M059J (cell line): ENCODE measurements at regions not wholly inside any gene's neighbourhood (a gene's known extent, or its start where the extent isn't known, plus 50 kb on each side); places are given as distances from the start of the nearest gene placed in this dataset.

Experiments
- DNase-seq: peaks from one replicate; pipeline ENCODE4 v3.0.0-alpha.2; 2012; ENCODE audit warnings: low read depth

DNA sequence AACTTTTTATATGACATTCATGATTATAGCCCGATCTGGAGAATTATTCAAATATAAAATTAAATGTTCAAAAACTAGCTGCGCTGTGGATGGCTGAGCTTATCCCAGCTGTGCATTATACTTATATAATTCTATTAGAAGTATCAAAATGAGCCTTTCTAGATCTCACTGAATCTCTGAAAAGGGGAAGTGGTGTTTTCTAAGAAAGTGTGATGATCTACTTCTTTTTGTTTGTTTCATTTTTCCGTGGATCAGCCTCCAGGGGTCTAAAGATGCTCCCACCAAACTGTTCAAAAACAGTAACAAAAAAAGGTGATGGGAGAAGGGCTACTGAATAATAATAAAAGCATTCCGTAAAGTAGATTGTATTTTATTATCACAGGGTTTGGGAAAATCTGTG lies 411.3 kb upstream of the PSMD7 start:
- no peak for DNase-seq

DNA sequence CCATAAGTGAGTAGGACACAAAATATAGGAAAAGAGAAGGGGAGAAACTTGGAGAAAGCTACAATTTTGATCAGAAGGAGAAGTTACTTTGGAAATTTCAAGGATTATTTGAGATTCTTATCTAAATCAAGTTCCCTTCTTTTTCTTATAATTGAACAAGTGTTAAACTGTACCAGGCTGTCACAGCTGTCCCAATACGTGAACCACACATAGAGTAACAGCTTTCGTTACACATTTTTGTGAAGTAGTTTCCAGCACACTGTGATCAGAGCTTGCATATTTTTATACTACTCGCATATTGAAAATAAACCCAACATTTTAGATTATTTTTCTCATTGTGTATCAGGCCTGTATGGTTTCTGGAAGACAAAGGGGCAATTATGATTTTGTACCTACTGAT lies 412.8 kb upstream of the PSMD7 start:
- DNase-seq, result no peak

DNA sequence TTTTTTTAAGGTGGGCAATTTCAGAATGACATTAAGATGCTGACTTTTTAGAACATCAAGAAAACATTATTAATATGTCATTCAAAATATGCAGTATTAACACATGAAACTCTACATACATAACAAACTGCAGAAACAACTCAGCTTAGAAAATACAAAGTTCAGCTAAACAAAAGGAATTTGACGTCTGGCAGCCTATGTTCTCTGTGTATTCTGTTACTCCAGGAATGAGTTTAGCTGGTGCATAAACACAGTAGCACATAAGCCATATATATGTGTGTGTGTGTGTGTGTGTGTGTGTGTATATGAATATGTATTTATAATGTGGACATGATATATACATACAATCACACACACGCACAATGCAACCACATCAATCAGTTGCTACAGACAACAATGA lies 413.5 kb upstream of the PSMD7 start:
- no peak for DNase-seq

DNA sequence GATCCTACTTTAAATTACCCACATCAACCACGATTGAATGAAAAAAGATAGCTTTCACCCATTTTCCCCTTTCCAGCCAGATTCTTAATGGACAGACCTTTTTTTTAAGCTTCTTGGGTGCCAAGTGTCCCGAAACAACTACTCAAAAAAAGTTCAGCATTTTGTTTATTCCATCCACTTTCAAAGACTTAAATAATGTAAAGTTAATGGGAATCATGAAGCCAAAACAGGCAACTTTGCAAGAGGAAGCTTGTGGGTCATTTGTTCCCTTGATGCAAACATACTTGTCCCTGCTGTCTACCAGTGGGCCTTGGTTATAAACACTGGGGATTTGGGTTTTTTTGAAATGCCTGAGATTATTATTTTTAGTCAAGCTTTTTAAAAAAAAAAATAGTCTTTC lies 414.0 kb upstream of the PSMD7 start:
- DNase-seq, result no peak

DNA sequence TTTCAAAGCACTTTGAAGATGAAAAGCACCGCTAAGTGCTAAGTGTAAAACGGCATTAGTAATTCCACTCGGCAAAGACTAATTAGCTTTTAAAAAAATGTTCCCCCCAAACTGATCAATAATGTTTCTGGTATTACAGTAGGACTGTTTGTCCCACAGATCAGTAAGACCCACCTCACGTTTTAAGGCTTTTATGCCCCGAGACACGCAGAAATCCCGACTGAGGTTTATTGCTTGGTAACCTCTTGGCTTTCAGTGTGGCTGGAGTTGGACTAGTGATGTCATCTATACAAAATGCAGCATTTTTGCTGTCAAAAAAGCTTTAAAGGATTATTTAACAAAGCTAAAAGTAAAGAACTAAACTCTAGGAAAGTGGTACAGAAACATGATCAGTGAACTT lies 414.6 kb upstream of the PSMD7 start:
- no peak for DNase-seq

DNA sequence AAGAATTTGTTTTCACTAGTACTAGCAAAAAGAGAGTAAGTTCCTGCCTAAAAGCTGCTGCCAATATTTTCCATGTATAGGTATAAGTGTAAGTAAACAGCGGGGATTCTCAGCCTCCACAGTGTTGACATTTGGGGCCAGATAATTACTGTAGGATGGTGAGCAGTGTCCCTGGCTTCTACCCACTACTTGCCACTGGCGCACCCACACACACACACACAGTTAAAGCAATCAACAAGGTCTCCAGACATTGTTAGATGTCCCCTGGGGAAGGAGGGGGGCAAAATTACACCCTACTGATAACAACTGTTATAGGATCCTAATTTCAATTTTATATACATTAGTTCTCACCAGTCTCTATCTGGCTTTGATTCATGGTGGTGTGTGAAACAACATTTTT lies 417.0 kb upstream of the PSMD7 start:
- DNase-seq, result no peak

DNA sequence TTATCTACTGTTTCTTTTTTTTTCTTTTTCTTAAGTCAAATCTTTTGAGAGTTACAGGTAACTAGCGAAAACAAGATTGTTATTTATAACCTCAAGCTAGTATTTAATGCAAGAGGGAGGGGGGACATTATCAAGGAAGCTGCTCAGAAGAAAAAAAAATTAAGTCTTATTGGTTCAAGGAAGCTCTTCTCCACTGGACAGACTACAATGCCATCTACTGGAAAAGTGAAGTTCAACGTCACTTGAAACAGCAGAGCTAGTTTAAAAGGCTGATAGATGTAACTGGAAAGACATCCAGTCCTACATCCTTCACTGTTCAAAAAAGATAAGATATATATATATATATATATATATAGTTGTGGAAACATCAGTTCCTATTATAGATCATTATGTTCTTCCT lies 418.0 kb upstream of the PSMD7 start:
- DNase-seq, result peak; percentile 66

DNA sequence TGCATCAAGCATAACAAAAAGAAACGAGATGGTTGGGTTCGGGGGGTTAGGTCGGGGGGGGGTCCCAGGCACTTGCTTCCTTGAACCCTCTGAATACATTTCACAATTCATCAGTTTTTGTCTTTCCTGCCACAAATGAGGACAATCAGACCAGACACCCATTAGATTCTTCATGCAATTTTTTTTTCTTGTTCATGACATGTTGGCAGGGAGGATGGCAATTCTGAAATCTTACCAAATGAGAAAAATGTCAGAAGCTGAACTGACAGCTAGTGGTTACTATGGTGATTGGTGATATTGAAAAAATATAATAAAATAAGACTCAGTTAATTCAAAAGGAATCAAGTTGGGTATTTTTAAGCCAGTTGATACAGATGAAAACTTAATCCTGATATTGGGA lies 419.5 kb upstream of the PSMD7 start:
- DNase-seq, result no peak

DNA sequence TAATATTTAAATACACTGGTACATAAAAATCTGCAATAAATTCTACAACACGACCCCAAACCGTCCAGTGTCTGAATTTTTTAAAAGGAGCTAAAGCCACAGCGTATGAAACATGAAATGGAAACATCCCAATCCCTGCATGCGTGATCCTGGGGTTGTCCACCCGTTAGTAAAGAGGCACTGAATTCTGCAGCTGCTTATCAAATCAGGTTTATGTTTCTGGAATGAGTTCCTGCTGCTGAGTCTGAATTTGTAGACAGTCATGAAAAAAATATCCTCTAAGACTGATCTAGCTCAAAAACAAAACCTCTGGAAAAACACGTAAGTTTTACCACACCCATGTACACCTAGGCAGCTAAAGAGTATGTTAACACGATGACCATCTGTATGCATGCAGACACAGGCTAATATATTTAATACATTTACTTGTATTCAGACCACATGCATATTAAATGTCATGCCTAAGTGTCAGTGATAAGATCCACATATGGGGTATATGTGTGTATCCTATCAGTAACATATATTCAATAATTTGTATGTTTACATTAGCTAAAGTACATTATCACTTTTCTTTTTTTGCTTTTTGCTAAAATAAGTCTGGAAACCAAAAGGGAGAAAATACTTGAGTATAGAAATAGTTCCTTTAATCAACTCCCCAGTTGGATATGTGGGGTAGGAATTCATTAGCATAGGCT lies 420.5 kb upstream of the PSMD7 start:
- DNase-seq, result no peak

DNA sequence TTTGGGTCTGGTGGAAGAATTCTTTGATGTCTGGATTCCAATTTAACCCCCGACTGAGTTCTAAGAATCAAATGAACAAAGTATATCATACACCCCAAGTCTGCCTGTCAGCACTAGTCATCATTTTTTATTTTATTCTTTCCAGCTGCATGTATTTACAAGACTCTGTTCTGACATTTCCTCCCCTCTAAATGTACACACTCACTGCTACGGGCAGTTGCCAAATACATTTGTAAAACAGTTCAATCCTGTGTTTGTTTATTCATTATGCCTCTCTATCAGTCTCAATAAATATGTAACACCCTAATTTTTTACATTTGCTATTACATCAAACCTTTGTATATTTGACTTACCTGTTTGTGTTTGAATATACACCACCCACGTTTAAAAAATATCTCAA lies 422.3 kb upstream of the PSMD7 start:
- DNase-seq, result no peak

DNA sequence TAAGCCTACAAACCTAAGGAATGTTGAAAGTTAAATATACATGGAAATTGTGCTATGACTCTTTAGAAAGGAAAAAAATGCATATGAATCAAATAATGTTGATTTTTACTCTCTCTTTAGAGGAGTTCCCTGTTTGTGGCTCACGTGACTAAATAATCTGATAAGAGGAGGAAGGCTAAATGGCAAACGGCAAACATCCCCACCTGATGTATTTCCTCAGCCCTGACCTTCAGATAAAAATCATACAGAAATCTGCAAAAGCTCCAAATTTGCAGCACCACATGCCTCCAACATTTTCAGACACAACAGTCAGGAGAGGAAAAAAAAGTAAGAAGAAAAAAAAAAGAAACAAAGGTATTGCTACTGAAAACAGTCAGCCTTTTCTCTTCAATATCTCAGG lies 423.0 kb upstream of the PSMD7 start:
- no peak for DNase-seq

DNA sequence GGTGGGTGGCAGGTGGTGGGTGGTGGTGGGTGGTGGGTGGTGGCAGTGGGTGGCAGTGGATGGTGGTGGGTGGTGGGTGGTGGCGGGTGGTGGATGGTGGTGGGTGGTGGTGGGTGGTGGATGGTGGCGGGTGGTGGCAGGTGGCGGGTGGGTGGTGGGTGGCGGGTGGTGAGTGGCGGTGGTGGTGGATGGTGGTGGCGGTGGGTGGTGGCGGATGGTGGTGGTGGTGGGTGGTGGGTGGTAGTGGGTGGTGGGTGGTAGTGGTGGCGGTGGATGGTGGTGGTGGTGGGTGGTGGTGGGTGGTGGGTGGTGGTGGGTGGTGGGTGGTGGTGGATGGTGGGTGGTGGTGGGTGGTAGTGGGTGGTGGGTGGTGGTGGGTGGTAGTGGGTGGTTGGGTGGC lies 423.8 kb upstream of the PSMD7 start:
- no peak for DNase-seq

DNA sequence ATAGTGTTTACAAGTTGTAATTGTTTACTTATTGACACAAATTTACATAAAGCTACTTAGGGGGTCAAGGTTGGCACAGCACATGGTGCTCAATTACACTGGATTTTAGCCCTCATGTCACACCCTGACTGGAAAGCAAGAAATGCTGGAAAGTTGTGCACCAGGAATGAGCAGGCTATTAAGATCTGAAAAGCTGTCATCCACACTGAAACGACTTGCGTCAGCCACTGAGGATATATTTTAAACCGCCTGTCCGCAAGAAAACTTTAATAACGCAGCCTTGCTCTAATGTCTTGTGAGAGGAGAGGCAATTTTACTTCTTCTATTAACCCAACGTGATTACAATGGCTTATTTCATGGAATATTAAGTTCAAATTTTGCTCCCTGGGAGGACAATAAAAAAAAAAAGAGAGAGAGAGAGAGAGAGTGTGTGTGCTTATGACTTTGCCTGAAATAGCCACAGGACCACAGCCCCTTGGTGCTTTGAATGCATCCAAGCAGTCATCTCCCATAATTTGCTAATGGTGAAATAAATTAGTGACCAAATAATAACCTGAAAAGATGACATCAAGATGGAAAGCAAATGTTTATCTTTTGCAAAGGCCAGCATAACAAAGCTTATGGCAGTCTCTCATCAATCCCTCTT lies 425.4 kb upstream of the PSMD7 start:
- DNase-seq, result no peak

DNA sequence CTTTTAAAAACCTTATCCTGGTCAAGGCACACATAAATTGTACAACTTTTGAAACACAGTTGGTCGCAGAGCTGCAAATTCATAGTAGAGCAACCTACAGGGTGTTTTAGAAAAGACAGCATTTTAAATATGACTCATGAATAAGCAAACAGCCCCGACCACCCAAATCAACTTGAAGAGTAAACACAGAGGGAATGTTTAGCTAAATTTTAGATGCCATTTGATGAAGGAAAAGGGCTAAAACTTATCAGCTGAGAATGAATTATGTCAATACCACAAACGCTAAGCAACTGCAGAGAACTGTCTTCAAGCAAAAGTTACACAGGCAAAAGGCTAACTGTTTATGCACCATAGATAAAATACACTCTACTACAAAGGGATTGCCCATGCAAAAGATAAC lies 427.5 kb upstream of the PSMD7 start:
- DNase-seq, result no peak

DNA sequence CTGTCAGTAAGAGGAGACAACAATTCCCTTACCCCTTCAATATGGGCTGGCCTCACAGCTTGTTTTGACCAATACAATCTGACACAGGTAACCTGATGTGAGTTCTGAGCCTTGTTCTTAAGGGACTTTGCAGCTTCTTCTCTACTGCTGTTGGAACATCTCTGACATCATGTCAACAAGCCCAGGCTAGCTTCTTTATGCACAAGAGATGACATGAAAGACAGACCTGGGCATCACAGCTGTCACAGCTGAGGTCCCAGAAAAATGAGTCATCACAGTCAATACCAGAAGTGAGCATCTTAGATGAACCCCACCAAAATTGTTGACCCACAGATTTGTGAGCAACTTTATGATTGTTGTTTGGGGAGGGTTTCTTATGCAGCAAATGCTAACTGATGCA lies 431.7 kb upstream of the PSMD7 start:
- DNase-seq, result no peak

DNA sequence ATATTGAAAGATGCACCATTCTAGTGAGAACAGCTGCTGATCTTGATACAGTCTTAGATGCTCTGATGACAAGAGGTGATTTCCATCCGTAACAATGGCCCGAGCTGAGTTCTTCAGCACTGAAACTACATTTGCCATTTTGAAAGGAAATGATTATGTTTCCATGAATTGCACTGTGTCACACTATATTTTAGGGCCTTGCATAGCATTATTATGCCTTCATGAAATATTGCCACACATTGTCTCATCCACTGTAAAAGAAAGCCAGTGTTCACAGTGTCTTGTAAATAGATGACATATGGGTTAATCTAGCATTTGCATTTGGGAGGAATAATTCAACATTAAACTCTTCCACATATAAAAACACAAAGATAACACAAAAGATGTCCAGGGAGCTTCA lies 438.3 kb upstream of the PSMD7 start:
- no peak for DNase-seq

DNA sequence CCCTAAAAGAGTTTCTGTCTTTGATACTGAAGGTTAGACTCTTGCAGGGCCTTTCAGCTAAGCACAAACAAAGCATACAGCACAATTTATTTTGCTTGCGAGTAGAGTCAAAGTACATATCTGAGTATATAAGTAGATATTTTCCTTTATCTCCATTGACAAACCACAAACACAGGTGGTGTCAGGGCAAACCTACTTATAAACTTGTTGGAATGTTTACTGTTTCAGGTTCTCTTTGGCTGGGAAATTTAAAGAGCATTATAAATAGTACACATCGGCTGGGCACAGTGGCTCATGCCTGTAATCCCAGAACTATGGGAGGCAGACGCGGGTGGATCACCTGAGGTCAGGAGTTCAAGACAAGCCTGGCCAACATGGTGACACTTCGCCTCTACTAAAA lies 442.6 kb upstream of the PSMD7 start:
- DNase-seq, result no peak

DNA sequence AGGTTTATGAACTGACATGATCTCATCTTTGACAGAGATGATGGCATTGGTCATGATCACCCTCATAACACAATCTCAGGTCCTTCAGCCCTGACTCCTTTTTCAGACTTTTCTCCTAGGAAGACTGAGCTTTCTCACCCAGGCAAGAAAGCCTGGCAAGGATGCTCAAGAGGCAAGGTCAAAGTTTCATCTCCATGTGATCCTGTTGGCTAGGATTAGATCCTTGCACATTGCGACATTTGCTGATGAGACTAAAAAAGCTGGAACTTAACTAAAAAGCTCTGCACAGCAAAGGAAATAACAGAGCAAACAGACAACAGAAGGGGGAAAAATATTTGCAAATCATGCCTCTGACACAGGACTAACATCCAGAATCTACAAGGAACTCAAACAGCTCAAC lies 444.1 kb upstream of the PSMD7 start:
- DNase-seq, result no peak

DNA sequence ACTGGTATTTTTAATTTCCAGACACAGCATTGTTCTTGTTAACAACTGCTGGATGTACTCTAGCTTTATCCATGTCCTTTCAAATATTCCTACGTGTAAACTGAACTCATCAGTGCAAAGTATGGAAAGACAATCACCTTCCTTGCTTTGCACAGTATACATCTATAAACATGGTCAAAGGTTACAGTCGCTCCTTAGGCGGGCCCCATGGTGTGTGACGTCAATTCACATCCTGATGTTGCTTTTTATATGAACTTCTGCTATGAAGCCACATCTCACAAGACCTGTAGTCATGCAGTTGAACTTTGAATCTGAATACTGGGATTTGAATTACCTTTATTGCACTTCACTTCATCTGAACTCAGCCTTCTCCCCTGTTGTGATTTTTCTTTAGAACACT lies 447.6 kb upstream of the PSMD7 start:
- DNase-seq, result no peak

DNA sequence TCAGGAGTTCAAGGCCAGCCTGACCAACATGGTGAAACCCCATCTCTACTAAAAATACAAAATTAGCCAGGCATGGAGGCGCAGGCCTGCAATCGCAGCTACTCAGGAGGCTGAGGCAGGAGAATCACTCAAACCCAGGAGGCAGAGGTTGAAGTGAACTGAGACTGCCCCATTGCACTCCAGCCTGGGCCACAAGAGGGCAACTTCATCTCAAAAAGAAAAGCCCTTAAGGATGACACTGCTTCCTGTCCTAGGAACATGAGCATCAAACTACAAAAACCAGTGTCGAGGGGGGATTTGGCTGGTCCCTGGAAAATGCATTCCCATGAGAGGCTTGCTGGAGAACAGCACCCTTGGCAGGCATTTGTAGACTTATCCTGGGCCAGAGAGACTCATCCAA lies 449.5 kb upstream of the PSMD7 start:
- no peak for DNase-seq

DNA sequence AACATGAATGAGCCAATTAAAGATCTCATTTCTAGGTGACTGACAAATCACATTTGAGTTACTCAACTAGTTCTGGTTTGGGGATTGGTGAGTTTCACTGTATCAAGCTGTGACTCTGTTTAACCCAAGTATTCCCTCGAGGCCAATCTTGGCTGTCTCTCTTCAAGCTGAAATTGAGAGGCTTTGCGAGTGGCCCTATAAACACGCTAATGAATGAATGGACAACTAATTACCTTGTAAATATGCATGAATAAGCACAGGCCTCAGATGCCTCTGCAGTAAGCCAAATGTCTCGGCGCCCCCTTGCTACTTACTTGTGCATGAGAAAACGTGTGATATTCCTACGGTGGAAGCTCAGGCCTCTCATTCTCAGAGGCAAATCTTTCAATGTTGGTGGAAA lies 450.3 kb upstream of the PSMD7 start:
- DNase-seq, result peak; percentile 3

DNA sequence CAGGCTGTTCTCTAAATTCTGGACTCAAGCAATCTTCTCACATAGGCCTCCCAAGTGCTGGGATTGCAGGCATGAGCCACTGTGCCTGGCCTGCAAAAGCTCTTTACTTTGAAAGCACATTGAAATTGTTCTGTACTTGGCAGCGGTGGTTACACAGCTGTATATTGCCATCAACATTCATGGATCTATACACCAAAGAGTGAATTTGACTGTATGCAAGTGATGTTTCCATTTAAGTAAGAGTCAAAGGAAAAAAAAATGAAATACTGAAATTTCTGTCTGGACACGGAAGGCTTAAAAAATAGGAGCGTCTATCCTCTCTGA lies 450.6 kb upstream of the PSMD7 start:
- no peak for DNase-seq

DNA sequence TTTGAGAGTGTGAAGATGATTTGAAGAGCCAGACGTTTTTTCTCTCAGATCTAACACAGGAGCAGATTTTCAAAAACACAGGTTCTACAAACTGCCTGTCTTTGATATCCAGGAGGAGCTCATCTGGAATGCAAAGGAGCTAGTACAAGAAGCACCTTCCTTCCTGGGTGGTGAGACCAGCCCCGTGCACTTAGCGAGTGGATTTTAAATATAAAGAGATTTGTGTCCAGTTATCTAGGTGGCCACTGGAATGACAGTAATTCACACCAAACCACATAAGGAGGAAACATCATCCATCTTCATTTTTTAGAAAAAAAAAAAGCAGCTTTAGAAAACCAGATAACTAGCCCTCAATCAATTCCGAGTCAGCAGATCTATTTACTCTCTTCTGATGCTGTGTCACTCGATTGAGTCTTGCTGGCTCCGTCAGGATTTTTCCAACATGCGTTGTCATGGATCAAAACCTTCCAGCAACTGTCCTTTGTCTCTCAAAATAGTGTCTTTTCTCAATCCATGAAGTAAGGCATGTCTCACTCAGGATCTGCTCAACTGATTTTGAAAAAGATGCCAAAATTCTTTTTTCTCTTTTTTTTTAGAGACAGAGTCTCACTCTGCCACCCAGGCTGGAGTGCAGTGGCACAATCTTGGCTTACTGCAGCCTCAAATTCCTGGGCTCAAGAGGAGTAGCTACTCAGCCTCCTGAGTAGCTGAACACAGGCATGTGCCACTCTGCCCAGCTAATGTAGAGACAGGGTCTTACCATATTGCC lies 451.2 kb upstream of the PSMD7 start:
- DNase-seq, result no peak

DNA sequence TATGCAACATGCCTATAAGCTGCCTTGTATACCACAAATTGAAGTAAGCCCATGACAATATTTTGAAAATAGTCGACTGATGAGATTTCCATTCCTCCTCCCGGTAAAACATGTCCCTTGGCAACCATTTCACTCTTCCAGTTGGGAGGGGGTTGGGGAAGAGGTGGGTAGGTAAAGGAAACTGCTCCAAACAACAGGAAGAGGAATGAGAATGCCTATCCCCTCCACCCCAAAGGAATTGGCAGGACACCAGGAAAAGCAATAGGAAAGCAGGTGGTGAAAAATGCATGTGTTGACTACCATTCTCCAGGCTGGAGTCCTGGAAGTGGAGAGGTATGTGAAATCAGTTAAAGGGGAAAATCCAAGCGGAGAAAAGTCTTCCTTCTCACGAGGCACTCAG lies 455.9 kb upstream of the PSMD7 start:
- DNase-seq, result no peak
